A204.1 (cell line): ENCODE measurements at regions not wholly inside any gene's neighbourhood (a gene's known extent, or its start where the extent isn't known, plus 50 kb on each side); places are given as distances from the start of the nearest gene placed in this dataset.

ENCODE experiments used
- FAIRE-seq: peaks from 2 replicates; lab custom pipeline; 2012; peaks lifted over from hg19 to GRCh38; lab: Jason Lieb, UNC

- no peak for FAIRE-seq
These were observed 322.3 kb downstream of the GBE1 start for GRCh38 chr3:81439108-81439507.

DNA sequence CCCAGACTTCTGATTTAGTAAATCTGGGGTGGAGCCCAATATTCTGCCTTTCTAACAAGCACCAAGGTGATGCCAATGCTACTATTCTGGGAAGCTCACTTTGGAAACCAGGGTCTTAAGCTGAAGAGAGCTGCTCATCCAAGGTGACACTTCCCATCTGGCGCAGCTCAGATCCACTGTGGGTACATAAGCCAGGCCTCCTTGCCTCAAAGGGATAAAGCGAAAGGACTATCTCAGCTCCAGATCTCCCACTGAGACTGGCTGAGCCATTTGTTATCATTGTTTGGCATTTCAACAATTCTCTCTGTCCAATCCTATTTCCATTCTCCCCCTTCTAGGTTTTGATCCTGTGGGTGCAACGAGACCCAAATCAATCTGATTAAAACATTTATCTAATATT, 323.8 kb downstream of the GBE1 start:
- FAIRE-seq: no peak

DNA sequence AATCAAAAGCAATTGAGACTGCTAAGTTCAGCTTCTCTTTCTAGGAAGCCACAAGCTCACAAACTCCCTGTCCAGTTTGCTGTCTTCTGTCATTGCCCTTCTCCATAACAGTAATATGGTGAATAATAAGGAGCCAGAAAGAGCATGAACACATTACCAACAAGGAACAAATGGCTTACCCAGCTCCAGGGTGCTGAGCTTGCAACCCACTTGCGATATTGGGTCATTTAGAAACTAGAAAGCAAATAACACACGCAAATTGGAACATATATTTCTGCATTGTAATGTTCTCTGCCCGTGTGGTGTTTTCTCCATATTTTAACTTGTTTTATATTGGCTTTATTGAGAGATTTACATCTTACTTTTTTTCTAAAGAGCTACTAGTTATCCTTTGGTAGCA, 325.3 kb downstream of the GBE1 start:
- no peak for FAIRE-seq

GRCh38 chr3:81435050-81435449, 326.4 kb downstream of the GBE1 start:
- no peak for FAIRE-seq

- no peak for FAIRE-seq
These were observed 327.3 kb downstream of the GBE1 start for GRCh38 chr3:81434161-81434560.

GRCh38 chr3:81433675-81434074, 327.8 kb downstream of the GBE1 start:
- no peak for FAIRE-seq

GRCh38 chr3:81432456-81432855, 329.0 kb downstream of the GBE1 start:
- FAIRE-seq: no peak

- FAIRE-seq: no peak
These were observed 334.4 kb downstream of the GBE1 start for GRCh38 chr3:81426826-81427577.

GRCh38 chr3:81425198-81425868, 336.1 kb downstream of the GBE1 start:
- FAIRE-seq: no peak

DNA sequence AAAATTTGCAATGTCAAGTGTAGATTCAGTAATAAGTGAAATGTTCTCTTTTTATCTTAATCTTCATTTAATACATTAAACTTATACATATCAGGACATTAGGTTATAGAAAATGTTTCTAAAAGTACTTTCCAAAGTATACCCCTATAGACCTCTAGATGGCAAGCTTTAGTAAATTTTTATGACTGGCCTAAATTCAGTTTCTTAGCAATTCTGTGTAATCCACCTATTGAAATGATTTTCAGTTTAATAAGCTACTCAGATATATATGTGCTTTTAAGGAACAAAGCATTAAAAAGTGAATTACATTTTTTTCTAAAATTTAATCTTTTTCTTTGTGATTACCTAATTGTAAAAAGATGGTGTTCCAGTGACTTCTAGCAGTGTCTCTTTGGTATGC, 342.2 kb downstream of the GBE1 start:
- peak; percentile 98 for FAIRE-seq

DNA sequence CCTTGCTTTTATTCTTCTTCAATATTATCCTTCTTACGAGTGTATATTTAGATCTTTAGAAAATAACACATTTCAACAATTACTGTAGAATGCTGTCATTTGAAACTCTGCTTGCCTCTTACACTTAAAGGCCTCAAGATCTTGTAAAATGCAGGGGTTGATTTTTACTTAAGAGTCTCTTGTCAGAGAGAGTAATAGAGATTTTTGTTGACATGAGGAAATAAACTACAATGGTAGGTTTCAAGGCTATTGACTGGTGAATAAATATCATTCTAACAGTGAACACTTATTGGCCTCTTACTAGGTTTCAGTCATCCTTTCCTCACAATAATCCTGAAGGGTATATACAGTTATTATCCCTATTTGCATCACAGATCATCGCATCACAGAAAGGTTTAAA, 344.6 kb downstream of the GBE1 start:
- FAIRE-seq: no peak

GRCh38 chr3:81406318-81406717, 355.1 kb downstream of the GBE1 start:
- FAIRE-seq: no peak

GRCh38 chr3:81395739-81396513, 365.5 kb downstream of the GBE1 start:
- no peak for FAIRE-seq

DNA sequence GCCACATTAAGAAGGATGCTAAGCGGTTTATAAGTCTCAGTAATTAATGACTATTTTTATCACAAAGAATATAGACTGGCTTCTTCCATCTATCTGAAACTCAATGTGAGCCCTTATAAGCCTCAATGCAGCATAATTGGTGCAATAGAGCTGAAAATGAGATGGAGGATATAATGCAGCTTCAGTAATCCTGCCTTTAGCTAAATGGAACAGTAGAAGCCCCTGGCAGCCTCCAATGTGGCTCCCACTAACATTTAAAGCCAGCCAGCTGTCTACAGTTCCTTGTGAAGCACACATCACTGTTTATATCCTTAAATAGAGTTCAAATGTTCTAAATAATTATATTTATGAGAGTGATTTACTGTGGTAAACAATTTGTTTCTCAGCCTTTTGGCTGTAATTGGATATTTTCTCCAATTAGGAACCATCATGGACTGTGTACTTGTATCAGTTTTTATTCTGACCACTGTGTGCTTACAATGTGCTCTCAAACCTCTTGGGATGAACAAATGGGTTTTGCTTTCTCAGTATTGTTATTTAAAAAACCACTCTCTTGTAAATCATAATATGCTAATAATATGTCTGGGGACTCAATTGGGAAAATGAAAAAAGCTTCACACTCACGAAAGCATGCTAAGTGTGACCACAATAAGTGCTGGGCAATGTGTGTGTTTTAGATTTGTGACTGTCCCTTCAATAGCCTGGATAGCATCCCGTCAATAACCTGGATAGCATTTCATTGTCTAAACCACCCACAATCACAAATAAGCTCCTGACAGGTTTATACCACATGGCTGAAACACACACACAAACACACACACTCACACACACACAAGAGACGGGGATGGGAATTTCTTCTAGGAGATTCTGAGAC, 366.6 kb downstream of the GBE1 start:
- no peak for FAIRE-seq

DNA sequence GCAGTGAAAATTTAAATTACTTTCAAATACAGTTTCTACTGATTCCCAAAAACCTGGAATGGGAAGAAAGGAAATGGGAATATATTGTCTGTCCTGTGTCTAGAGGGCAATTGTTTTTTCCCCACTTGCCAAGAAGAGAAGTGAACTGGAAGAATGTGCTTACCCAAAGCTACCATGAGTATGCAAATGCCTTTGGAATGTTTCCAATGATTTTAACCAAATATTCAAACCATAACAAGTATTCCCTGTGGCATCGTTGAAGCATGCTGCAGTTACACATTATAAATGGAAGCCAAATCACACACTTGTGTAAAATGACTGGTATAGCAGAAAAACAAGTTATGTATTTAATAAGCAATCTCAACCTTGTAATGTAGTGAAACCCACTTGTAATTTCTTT, 368.2 kb downstream of the GBE1 start:
- FAIRE-seq: no peak

DNA sequence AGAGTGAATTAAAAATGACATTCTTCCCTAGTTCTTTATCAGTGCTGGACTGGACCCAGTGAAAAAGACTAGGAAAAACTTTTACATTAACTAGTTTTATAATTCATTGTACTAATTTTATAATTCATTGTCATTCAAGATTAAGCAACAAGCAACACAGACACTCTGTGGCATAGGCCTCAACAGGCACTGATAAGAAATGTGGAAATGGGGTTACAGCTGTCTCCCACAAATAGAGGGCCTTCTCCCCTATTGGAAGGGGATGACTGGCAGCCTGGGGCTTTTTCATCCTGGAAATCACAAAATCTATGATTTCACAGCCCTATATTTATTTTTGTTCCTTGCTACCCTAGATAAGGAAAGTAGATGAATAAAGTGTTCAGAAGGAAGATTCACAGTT, 370.6 kb downstream of the GBE1 start:
- FAIRE-seq: no peak

DNA sequence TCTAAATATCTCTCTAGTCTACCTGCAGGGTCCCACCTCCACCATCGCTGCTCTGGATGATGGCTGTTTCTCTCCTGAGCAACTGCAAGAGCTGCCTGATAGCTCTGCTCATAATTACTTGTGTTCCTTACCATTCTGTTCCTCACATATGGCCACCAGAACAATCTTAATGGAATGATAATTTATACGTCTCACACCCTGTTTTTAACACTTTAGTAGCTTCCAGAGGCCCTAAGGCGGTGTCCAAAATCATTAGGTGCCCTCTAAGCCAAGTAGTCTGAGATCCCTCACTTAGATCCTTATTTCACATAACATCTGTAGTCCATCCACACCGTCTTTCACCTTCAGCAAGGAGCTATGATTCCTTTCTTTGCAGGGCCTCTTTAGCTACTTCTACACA, 373.3 kb downstream of the GBE1 start:
- FAIRE-seq: no peak

GRCh38 chr3:81382470-81382869, 379.0 kb downstream of the GBE1 start:
- FAIRE-seq: no peak

- FAIRE-seq: no peak
These were observed 381.2 kb downstream of the GBE1 start for GRCh38 chr3:81380234-81380633.

GRCh38 chr3:81378552-81379293, 382.7 kb downstream of the GBE1 start:
- no peak for FAIRE-seq

GRCh38 chr3:81375921-81376320, 385.5 kb downstream of the GBE1 start:
- no peak for FAIRE-seq

- no peak for FAIRE-seq
These were observed 397.0 kb downstream of the GBE1 start for GRCh38 chr3:81364411-81364810.
